HS-5 (cell line): ENCODE measurements at regions not wholly inside any gene's neighbourhood (a gene's known extent, or its start where the extent isn't known, plus 50 kb on each side); places are given as distances from the start of the nearest gene placed in this dataset.
"Not testable (repeated sequence)": the region's sequence is repeated elsewhere in the genome, so short reads cannot be mapped to it uniquely, and the experiment has no call there.

Experiments used
- DNase-seq: peaks from one replicate; pipeline ENCODE4 v3.0.0-alpha.2; 2012; ENCODE audit warnings: low read depth

DNA sequence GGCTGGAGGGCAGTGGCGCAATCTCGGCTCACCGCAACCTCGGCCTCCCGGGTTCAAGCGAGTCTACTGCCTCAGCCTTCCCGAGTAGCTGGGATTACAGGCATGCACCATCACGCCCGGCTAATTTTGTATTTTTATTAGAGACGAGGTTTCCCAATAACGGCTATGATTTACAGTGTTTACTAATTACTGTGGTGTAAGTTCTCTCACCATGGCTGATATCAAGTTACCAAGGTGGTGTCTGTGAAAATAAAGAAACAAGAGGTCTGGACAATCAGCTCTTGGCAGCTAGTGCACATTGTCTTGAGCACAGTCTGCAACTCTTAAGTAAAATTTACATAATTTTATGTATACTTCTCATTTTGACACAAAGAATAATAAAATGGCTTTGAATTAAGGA, 385.5 kb upstream of the COX7C start:
- DNase-seq, result no peak

DNA sequence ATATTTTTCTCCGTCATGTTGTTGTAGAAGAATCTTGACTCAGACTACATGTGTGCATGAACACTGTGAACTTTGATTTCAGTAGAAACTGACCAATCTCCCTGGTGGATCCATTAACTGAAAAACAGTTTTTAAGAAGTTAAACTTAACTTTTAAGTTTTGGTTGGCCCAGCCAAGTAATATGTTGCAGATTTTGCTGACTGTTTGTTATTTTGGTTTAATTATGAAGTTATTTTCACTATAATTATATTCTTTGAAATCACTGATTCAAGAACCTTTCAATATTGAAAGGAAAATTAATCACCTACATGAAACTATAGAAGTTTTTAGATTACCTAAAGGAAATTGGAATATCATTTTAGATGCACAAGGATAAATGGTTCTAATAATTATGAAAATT, 373.6 kb upstream of the COX7C start:
- no peak for DNase-seq

DNA sequence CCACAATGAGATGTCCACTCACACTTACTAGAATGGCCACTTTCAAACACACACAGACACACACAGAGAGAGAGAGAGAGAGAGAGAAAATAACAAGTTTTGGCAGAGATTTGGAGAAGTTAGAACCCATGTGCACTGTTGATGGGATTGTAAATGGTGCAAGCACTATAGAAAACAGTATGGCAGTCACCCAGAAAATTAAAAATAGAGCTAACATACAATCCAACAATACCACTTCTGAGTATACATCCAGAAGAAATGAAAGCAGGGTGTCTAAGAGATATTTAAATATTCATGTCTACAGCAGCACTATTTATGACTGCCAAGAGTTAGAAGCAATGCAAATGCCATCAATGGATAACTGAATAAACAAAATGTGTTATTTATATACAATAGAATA, 359.9 kb upstream of the COX7C start:
- no peak for DNase-seq

DNA sequence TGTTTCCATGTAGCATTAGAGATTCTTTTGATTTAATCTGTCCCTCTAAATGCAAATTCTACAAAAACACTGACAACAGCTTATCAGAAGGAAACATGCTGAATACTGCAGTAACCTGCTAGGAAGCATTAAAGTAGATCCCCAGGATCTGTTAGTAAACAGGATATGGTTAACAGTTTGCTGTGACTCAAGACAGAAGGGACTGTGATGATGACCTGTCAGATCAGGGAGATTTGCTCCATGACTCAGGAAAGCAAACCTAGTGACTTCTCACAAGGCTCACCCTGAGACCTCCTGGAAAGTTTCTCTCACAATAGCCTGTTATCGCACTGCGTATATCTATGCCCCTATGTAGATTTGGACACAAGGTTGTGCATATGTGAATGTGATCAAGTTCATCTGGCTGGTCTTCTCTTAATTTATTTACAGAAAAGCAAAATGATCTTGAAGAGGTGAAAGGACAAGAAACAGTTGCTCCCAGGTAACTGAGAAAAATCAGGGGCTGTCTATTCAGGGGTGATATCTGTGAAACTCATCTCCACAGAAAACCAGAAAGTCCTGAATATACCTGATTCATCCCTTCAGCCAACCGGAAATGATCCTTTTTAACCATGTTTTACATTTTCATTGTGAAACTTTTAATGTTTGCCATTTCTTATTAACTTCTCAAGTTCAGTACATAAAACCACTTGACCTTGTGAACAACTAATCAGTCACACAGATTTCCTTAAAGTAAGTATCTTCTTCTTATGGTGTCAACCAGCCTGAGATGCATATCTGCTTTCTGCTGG, 333.1 kb upstream of the COX7C start:
- not testable (repeated sequence) for DNase-seq

DNA sequence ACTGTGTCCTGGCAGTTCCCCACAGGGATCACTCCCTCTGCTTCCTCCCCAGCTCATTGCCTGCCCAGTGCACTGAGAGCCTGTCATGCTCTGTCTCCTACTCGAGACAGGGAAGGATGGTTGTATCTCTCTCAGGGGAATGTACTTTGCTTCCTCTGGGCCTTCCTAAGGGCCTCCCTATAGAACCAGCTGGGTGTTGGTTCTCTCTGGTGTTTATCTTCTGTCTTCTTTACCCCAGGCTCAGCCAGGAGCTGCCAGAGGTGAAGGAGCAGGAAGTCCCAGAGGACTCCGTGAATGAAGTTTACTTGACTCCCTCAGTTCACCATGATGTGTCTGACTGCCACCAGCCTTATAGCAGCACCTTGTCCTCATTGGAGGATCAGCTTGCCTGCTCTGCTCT, 330.3 kb upstream of the COX7C start:
- DNase-seq, result not testable (repeated sequence)

DNA sequence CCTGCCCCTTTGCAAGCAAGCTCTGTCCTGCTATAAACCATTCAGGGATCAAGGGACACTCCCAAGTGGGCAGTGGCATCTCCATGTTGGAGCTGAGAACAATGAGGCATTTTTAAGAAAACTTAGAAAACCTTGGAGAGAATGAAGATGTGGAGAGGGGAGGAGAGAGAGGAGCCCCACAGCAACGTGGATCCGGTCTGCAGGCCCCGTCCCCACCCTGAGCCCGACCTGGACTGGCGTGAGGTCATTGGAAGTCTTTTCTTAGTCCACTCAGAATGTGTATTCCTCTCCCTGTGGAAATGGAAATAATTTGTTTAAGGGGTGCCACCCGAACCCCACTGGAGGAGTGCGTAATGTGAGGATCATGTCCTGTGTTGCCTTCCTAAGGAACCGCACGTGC, 328.0 kb upstream of the COX7C start:
- DNase-seq, result not testable (repeated sequence)

DNA sequence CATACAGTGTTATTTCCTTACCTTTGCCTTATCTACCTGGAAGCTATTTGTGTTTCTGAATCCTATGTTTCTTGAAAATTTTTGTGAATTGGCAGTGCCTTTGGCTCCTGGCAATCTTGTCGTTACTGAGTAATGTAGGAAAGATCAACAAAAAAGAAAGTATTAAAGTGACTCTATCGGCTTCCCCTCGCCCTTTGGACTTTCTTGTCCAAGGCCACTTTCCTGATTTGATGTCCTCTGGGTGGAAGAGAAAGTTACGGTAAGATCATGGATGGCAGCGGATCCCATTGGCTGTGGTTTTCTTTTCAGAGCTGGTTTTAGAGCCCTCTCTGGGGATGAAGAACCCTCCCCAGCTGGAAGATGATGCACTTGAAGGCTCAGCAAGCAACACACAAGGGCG, 324.9 kb upstream of the COX7C start:
- not testable (repeated sequence) for DNase-seq

DNA sequence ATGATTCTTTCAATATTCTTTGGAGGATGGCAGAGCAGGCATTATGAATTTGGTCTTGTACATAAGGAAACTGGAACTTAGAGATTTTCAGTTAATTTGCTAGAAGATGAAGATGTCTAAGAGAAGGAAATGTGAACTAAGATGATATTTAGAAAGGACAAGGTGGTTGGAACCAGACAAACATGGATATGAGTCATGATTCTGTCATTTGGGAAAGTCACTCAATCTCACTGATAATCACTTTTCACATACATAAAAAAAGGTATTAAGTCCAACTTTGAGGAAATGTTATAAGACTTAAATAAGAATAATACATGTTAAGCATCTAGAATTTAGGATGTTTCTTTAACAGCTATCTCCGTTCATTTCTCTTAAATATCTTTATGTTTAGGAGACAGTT, 315.1 kb upstream of the COX7C start:
- DNase-seq, result not testable (repeated sequence)

DNA sequence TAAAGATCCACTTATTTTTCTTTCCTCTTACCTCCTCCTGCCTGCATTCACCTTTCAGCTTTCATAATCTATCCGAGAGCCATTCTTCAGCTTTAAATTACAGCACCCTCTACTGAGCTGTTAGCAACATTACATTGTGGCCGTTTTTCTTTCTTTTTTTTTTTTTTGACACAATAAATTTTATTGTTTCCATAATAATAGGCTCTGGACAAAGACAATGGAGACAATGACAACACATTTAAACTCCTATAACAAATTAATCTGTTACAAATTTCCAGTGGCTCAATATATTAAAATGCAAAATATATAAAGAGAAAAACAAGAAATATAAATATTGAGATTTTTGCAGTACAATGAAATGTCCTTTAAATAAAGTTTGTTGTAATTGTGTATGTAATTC, 312.7 kb upstream of the COX7C start:
- not testable (repeated sequence) for DNase-seq

DNA sequence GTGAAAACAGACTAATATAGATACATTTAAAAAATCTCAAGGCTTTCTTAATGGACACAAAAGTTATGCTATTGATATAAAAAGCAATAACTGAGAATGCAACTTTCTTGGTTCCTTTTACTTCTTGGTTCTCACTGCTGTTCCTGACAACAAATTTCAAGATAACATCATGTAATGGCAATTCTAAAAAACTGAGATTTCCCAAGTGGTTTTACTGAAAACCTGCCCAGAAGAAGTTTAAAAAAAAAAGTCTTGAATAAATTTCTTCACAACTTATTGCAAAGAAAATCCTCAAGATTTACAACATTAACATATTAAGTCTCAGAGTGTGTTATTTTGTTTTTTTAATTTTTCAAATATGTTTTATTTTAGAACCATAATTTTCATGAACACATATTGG, 302.8 kb upstream of the COX7C start:
- no peak for DNase-seq

DNA sequence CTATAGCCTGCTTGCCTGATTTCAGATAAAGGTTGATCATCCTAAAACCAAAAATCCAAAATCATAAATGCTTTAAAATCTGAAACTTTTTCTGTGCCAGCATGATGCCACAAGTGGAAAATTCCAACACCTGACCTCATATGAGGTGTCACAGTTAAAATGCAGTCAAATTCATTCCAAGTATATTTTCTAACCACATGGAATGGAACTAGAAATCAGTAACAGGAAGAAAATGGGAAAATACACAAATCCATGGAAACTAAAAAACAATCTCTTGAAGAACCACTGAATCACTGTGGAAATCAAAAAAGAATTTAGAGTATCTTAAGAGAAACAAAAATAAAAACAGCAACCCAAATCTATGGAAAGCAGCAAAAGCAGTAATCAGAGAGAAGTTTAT, 297.5 kb upstream of the COX7C start:
- DNase-seq, result peak; percentile 15

DNA sequence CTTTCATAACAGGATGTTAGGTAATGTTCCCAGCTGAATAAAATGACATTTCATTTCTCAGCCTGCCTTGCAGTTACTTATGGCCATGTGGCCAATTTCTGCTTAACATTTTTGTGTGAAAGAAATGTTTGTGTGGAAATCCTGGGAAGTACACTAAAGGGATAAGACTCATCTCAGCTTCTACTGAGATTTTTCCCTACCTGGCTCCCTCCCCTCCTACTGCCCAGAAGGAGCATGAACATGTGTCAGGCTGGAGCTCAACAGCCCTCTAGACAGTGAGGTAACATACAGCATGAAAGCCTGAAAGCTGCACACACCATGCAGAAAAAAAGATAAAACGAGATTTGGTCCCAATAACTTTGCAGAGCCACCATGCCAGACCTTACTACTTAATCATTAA, 288.4 kb upstream of the COX7C start:
- DNase-seq, result no peak

DNA sequence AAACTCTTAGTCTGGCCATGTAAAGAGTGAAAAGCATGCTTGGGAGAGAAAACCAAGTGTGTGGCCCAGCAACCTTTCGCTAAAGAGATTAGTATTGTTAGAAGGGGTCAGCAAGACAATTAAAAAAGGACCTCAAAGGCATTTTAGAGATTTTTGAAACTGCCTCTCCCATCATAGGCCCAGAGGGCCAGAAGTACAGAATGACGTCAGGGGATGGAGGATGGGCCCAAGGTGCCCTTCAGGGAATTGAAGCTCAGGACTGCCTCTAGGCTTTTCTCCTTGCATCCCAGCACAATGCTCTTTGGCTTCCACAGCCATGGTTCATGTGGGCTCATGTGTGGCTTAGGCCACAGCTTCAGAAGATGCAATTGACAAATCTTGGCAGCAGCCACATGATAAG, 287.0 kb upstream of the COX7C start:
- no peak for DNase-seq

DNA sequence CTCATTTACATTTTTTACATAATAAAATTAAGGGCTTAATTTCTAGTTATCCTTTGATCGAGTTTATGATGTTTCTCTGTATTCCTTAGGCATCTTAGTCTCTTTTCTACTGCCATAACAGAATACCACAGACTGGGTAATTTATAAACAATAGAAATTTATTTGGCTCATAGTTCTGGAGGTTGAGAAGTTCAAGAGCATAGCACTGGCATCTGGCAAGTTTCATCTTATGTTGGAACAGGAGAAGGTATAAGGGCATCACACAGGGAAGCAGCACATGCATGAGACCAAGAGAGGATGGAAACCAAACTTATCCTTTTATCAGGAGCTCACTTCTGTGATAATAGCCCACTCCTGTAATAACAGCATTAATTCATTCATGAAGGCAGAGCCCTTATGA, 284.9 kb upstream of the COX7C start:
- no peak for DNase-seq

DNA sequence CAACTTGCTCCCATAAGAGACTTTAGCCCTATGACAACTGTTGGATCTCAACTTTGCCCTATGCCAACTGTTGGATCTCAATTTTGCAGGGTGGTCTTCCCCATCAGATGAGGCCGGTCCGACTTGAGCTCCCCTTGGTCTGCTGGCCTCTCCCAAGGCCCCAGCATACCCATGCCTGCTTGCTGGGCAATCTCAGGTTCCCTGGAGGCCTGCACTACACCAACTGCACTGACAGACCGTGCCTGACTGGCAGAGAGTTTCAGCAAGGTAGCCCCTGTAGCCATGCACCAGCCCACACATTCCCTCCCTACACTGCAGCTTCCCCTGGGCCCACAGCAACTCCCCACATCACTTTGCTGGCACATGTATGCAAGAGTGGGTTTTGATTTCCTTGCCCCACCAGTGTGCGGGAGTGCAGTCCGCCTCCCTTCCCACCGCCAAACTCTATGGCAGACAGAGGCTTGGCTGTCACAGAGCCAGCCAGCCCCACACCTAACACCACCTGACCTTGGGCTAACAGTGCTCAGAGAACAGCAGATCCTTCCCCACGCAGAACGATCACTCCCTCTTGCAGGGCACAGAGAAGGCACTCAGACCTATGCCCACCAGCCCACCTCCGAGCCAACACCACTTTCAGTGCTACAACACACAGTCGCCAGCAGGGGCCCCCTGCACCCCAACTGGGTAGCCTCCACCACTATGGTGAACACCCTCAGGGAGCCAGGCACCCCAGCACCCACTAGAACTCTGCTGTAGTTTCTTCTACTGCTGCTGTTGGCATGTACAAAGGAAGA, 279.9 kb upstream of the COX7C start:
- DNase-seq, result no peak

DNA sequence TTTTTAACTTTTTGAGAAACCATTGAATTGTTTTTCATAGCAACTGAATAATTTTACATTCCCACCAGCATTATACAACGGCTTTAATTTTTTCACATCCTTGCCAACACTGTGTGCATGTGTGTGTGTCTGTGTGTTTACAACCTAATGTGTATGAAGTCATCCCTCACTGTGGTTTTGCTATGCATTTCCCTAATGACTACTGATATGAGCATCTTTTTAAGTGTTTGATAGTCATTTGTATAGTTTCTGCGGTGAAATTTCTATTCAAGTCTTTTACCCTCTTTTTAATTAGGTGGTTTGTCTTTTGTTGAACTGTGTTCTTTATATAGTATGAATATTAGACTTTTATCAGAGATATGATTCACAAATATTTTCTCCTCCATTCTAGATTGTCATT, 263.1 kb upstream of the COX7C start:
- DNase-seq, result no peak

DNA sequence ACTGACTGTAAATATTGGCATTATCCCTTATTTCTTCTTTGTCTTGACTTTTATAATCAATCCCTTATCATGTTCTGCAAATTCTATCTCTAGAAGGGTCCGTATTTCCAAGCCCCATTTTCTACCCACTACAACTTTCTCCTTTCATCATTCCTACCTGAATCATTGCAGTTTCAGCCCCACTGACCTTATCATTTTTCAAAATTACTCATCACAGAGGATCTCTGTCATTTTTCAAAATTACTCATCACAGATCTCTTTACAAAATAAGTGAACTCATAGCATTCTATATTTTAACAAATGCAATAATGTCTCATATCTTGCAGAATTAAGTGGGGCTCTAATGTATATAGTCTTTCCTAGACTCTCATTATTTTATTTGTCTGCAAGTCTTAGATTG, 256.9 kb upstream of the COX7C start:
- DNase-seq, result peak; percentile 13

DNA sequence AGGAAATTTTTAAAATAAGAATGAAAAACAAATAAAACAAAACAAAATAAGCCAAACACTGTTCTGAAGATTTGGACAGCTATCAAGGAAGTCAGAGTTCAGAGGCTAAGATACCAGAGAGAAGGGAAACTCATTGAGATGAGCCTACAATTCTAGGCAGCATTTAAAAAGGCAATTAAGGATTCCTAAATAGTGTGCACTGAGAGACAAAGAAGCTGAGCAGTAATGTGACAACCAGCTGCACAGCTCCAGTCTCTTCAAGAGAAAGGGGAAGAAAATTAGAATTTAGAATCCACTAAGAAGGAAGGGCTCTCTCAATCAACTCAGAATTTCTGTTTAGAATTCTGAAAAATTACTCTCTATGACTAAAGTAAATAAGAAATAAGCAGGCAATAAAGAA, 246.7 kb upstream of the COX7C start:
- DNase-seq, result no peak

DNA sequence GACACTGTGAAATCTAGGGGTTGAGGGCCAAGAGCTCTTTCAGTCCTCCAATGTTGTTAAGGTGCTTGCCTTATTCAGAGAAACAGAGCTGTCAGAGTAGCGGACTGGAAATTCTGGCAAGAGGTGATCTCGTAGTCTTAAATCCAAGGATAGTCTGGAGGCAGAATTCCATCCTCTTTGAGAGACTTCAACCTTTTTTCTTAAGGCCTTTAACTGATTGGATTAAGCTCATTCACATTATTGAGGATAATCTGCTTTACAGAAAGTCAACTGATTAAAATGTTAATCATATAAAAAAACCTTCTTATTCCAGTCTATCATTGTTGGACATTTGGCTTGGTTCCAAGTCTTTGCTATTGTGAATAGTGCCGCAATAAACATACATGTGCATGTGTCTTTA, 243.1 kb upstream of the COX7C start:
- DNase-seq, result no peak

DNA sequence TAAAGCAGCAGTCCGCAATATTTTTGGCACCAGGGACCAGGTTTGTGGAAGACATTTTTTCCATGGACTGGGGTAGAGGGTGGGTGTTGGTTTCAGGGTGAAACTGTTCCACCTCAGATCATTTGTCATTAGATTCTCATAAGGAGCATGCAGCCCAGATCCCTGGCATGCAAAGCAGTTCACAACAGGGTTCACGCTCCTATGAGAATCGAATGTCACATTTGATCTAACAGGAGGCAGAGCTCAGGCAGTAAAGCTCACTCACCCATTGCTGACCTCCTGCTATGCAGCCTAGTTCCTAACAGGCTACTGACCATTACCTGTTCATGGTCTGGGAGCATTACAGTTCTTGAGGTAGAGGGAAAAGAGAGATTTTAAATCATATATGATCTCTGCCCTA, 241.5 kb upstream of the COX7C start:
- no peak for DNase-seq

DNA sequence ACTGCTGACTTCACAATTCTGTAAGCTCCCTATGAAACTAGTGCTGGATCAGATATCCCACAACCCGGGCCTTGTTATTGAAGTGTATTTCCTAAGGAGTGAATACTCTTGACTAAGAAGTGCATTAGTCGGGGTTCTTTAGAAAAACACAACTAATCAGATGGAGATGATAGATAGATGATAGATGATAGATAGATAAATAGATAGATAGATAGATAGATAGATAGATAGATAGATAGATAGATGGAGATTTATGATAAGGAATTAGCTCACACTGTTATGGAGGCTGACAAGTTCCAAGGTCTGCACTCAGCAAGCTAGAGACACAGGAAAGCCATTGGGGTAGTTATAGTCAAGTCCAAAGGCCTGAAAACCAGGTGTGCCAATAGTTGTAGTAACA, 214.6 kb upstream of the COX7C start:
- no peak for DNase-seq

DNA sequence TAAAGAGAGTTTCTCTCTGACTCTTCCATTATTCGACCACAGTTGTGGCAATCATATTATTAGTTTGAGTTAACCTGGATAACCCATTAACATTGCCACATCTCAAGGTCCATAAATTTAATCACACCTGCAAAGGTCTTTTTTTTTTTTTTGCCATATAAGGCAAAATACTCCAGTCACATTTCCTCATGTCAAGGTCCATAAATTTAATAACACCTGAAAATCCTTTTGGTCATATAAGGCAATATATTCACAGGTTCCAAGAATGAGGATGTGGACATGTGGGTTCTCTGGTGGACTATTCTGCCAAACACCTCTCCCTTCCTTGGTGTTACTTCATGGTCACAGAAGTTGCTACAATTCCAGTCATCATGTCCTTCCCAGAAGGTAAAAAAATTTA, 213.5 kb upstream of the COX7C start:
- no peak for DNase-seq

DNA sequence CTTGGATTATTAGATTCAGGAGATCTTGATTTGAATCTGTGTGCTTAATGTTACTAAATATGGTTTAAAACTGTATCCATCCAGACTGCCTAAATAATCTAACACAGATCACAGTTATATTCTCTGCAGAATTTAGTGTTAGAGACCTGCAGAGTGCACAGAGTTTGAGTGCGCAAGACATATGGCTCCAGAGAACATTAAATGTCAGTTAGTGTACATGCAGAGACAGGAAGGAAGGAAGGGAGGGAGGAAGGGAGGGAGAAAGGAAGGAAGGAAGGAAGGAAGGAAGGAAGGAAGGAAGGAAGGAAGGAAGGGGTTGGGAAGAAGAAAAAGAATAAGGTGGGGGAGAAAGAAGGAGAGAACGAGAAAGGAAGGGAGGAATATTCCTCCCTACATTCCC, 210.0 kb upstream of the COX7C start:
- DNase-seq, result no peak

DNA sequence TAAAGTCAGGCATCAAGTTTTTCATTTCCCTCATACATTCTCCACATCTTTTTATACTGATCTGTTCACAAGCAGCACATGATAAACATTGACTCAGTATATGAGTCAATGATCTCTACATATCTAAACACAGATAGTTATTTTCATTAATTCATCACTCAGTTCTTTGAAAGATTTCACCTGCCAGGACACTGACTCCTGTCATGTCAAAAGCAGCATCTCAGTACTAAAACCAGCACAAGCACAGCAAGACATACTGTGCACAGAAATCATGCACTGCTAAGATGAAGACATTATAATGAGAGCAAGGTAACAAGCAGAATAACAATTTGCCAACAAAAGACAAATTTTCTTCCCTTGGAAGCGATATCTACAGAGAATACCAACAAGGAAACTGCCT, 206.1 kb upstream of the COX7C start:
- DNase-seq, result no peak
